OCI-LY3 (cell line): ENCODE measurements at regions not wholly inside any gene's neighbourhood (a gene's known extent, or its start where the extent isn't known, plus 50 kb on each side); places are given as distances from the start of the nearest gene placed in this dataset.

Experiments
- CTCF ChIP-seq: fragments of 200-600, 300-600 bp; sonication (generic); IDR thresholded peaks from 2 replicates; pipeline ENCODE4 v1.5.1; 2014; ENCODE audit warnings: antibody characterized with exemption, low read length, low read depth
- EZH2phosphoT487 ChIP-seq: fragments of 200-600 bp; shearing (Covaris generic); IDR thresholded peaks from 2 replicates; pipeline ENCODE4 v1.6.1; 2018; ENCODE audit warnings: antibody characterized with exemption, mixed run types, low read depth

- TF ChIP-seq CTCF = no peak
- no peak for TF ChIP-seq EZH2phosphoT487
Observed at GRCh38 chr2:180478883-180479282, 471.8 kb upstream of the CWC22 start.
